ENCODE measurements at regions not wholly inside any gene's neighbourhood (a gene's known extent, or its start where the extent isn't known, plus 50 kb on each side); places are given as distances from the start of the nearest gene placed in this dataset.

DNA sequence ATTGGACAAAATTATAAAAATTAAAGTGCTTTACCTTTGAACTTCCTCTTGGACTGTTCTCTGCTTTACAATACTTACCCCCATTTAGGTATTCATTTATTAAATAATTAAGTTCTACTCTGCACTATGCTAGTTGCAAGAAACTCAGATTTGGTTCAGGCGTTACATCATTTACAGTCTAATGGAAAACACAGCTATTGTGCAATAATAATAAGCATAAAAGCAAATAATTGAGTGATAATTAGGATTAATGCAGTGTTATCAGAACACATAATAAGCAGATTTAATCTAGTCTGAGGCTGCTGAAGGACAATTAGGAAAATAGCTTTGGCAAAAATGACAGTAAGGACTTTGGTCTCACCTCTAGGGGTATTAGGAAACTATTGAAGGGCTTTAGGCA, 493.2 kb upstream of the ADARB2 start:
- TF ChIP-seq, protein P1, sequence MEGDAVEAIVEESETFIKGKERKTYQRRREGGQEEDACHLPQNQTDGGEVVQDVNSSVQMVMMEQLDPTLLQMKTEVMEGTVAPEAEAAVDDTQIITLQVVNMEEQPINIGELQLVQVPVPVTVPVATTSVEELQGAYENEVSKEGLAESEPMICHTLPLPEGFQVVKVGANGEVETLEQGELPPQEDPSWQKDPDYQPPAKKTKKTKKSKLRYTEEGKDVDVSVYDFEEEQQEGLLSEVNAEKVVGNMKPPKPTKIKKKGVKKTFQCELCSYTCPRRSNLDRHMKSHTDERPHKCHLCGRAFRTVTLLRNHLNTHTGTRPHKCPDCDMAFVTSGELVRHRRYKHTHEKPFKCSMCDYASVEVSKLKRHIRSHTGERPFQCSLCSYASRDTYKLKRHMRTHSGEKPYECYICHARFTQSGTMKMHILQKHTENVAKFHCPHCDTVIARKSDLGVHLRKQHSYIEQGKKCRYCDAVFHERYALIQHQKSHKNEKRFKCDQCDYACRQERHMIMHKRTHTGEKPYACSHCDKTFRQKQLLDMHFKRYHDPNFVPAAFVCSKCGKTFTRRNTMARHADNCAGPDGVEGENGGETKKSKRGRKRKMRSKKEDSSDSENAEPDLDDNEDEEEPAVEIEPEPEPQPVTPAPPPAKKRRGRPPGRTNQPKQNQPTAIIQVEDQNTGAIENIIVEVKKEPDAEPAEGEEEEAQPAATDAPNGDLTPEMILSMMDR (IDR thresholded peaks at IDR 0.05): no peak
- no peak for TF ChIP-seq EZH2 (IDR thresholded peaks at IDR 0.05)
- no peak for TF ChIP-seq EZH2phosphoT487 (IDR thresholded peaks at IDR 0.05)
